Activated CD4-positive, alpha-beta T cell treated with anti-CD3 and anti-CD28 coated beads, Interleukin-2, amount 50 U/mL, for 24 hours (primary cell): ENCODE measurements at regions not wholly inside any gene's neighbourhood (a gene's known extent, or its start where the extent isn't known, plus 50 kb on each side); places are given as distances from the start of the nearest gene placed in this dataset.

Experiments used
- DNase-seq, 2 donors: peaks; one replicate each; pipeline ENCODE4 v3.0.0-alpha.2; 2020; ENCODE audit warnings: low read depth in 1 of 2, low spot score in 1 of 2

GRCh38 chr2:16115291-16115690 lies 174.9 kb downstream of the MYCN start:
- no peak for DNase-seq

GRCh38 chr2:16114836-16115235 lies 174.5 kb downstream of the MYCN start:
- DNase-seq: no peak

- no peak for DNase-seq
Measured at GRCh38 chr2:16114070-16114469, 173.7 kb downstream of the MYCN start.

GRCh38 chr2:16113568-16113967 lies 173.2 kb downstream of the MYCN start:
- no peak for DNase-seq

- DNase-seq: no peak
Measured at GRCh38 chr2:16112972-16113560, 172.7 kb downstream of the MYCN start.

GRCh38 chr2:16112251-16112971 lies 172.1 kb downstream of the MYCN start:
- DNase-seq: no peak

GRCh38 chr2:16111838-16112210 lies 171.5 kb downstream of the MYCN start:
- no peak for DNase-seq

GRCh38 chr2:16109821-16110310 lies 169.5 kb downstream of the MYCN start:
- no peak for DNase-seq

GRCh38 chr2:16109368-16109820 lies 169.0 kb downstream of the MYCN start:
- DNase-seq: no peak

GRCh38 chr2:16107246-16107645 lies 166.9 kb downstream of the MYCN start:
- DNase-seq: no peak

GRCh38 chr2:16106619-16107018 lies 166.3 kb downstream of the MYCN start:
- no peak for DNase-seq

- DNase-seq: no peak
Measured at GRCh38 chr2:16105669-16106281, 165.4 kb downstream of the MYCN start.

GRCh38 chr2:16104949-16105668 lies 164.8 kb downstream of the MYCN start:
- no peak for DNase-seq

GRCh38 chr2:16104315-16104948 lies 164.1 kb downstream of the MYCN start:
- no peak for DNase-seq

GRCh38 chr2:16103614-16104314 lies 163.4 kb downstream of the MYCN start:
- no peak for DNase-seq

- no peak for DNase-seq
Measured at GRCh38 chr2:16102976-16103380, 162.6 kb downstream of the MYCN start.

- DNase-seq: no peak
Measured at GRCh38 chr2:16102358-16102975, 162.1 kb downstream of the MYCN start.

GRCh38 chr2:16101196-16101595 lies 160.8 kb downstream of the MYCN start:
- no peak for DNase-seq

GRCh38 chr2:16100006-16100405 lies 159.7 kb downstream of the MYCN start:
- DNase-seq: no peak

- DNase-seq: no peak
Measured at GRCh38 chr2:16099326-16099725, 159.0 kb downstream of the MYCN start.
